Stimulated activated CD8-positive, alpha-beta memory T cell treated with anti-CD3 and anti-CD28 coated beads, Interleukin-7, amount 100 ng/mL, for 48 hours (primary cell): ENCODE measurements at regions not wholly inside any gene's neighbourhood (a gene's known extent, or its start where the extent isn't known, plus 50 kb on each side); places are given as distances from the start of the nearest gene placed in this dataset.
"Not testable (repeated sequence)": the region's sequence is repeated elsewhere in the genome, so short reads cannot be mapped to it uniquely, and the experiment has no call there.

ENCODE experiments used
- DNase-seq, 2 donors: peaks; one replicate each; pipeline ENCODE4 v3.0.0-alpha.2; 2020; ENCODE audit warnings: low read depth in 1 of 2; ENCODE audit errors: extremely low read depth in 1 of 2

- no peak for DNase-seq
These were observed 280.7 kb downstream of the ASMT start for GRCh38 chrX:1895583-1895982.

GRCh38 chrX:1899841-1900240, 285.0 kb downstream of the ASMT start:
- no peak for DNase-seq

GRCh38 chrX:1902901-1903235, 288.0 kb downstream of the ASMT start:
- DNase-seq, result no peak

GRCh38 chrX:1903236-1903935, 288.5 kb downstream of the ASMT start:
- no peak for DNase-seq

GRCh38 chrX:1904663-1905218, 289.9 kb downstream of the ASMT start:
- DNase-seq, result no peak

GRCh38 chrX:1906028-1906427, 291.2 kb downstream of the ASMT start:
- DNase-seq, result no peak

GRCh38 chrX:1908996-1909395, 294.1 kb downstream of the ASMT start:
- not testable (repeated sequence) for DNase-seq

GRCh38 chrX:1909419-1910206, 294.8 kb downstream of the ASMT start:
- DNase-seq, result no peak

- no peak for DNase-seq
These were observed 295.3 kb downstream of the ASMT start for GRCh38 chrX:1910207-1910470.

- no peak for DNase-seq
These were observed 296.7 kb downstream of the ASMT start for GRCh38 chrX:1911401-1912128.

GRCh38 chrX:1912193-1912592, 297.3 kb downstream of the ASMT start:
- no peak for DNase-seq

- DNase-seq, result no peak
These were observed 299.9 kb downstream of the ASMT start for GRCh38 chrX:1914606-1915365.

GRCh38 chrX:1918780-1919179, 303.9 kb downstream of the ASMT start:
- DNase-seq, result no peak

GRCh38 chrX:1925053-1925481, 310.2 kb downstream of the ASMT start:
- no peak for DNase-seq

- DNase-seq, result no peak
These were observed 313.9 kb downstream of the ASMT start for GRCh38 chrX:1928805-1929204.

- no peak for DNase-seq
These were observed 317.4 kb downstream of the ASMT start for GRCh38 chrX:1932231-1932630.

- no peak for DNase-seq
These were observed 319.1 kb downstream of the ASMT start for GRCh38 chrX:1933964-1934363.

GRCh38 chrX:1935805-1936204, 320.9 kb downstream of the ASMT start:
- DNase-seq, result no peak

GRCh38 chrX:1938190-1938589, 323.3 kb downstream of the ASMT start:
- no peak for DNase-seq

- no peak for DNase-seq
These were observed 326.5 kb downstream of the ASMT start for GRCh38 chrX:1941321-1941720.

- no peak for DNase-seq
These were observed 331.0 kb downstream of the ASMT start for GRCh38 chrX:1945879-1946278.
